ENCODE measurements at regions not wholly inside any gene's neighbourhood (a gene's known extent, or its start where the extent isn't known, plus 50 kb on each side); places are given as distances from the start of the nearest gene placed in this dataset.

- DNase-seq (ENCODE audit: low read depth) = no peak
These were observed 196.3 kb upstream of the TANK start for GRCh38 chr2:160963957-160964356.

- DNase-seq (ENCODE audit: low read depth) = no peak
These were observed 192.7 kb upstream of the TANK start for GRCh38 chr2:160967523-160967922.

- no peak for DNase-seq (ENCODE audit: low read depth)
These were observed 192.0 kb upstream of the TANK start for GRCh38 chr2:160968183-160968582.

- DNase-seq (ENCODE audit: low read depth) = no peak
These were observed 189.9 kb upstream of the TANK start for GRCh38 chr2:160970052-160970965.

- DNase-seq (ENCODE audit: low read depth) = no peak
These were observed 186.2 kb upstream of the TANK start for GRCh38 chr2:160973991-160974390.

- no peak for DNase-seq (ENCODE audit: low read depth)
These were observed 185.4 kb upstream of the TANK start for GRCh38 chr2:160974803-160975202.

GRCh38 chr2:160976797-160977196, 183.4 kb upstream of the TANK start:
- DNase-seq (ENCODE audit: low read depth) = no peak

- DNase-seq (ENCODE audit: low read depth) = no peak
These were observed 182.9 kb upstream of the TANK start for GRCh38 chr2:160977376-160977775.

GRCh38 chr2:160977854-160978253, 182.4 kb upstream of the TANK start:
- no peak for DNase-seq (ENCODE audit: low read depth)

- DNase-seq (ENCODE audit: low read depth) = no peak
These were observed 175.7 kb upstream of the TANK start for GRCh38 chr2:160984426-160985077.

- no peak for DNase-seq (ENCODE audit: low read depth)
These were observed 170.4 kb upstream of the TANK start for GRCh38 chr2:160989778-160990177.

- DNase-seq (ENCODE audit: low read depth) = no peak
These were observed 166.6 kb upstream of the TANK start for GRCh38 chr2:160993654-160994061.

- peak; percentile 38 for DNase-seq (ENCODE audit: low read depth)
These were observed 165.9 kb upstream of the TANK start for GRCh38 chr2:160994141-160995002.

GRCh38 chr2:160996584-160996983, 163.6 kb upstream of the TANK start:
- no peak for DNase-seq (ENCODE audit: low read depth)

- no peak for DNase-seq (ENCODE audit: low read depth)
These were observed 155.8 kb upstream of the TANK start for GRCh38 chr2:161004379-161004778.

- DNase-seq (ENCODE audit: low read depth) = no peak
These were observed 155.1 kb upstream of the TANK start for GRCh38 chr2:161005170-161005569.

GRCh38 chr2:161008311-161008710, 151.9 kb upstream of the TANK start:
- no peak for DNase-seq (ENCODE audit: low read depth)

- DNase-seq (ENCODE audit: low read depth) = no peak
These were observed 149.7 kb upstream of the TANK start for GRCh38 chr2:161010503-161011015.

- no peak for DNase-seq (ENCODE audit: low read depth)
These were observed 142.3 kb upstream of the TANK start for GRCh38 chr2:161017780-161018470.

GRCh38 chr2:161019311-161019710, 140.9 kb upstream of the TANK start:
- no peak for DNase-seq (ENCODE audit: low read depth)

- DNase-seq (ENCODE audit: low read depth) = no peak
These were observed 139.8 kb upstream of the TANK start for GRCh38 chr2:161020437-161020836.

GRCh38 chr2:161028581-161028980, 131.6 kb upstream of the TANK start:
- no peak for DNase-seq (ENCODE audit: low read depth)
